T-helper 2 cell (primary cell): ENCODE measurements at regions not wholly inside any gene's neighbourhood (a gene's known extent, or its start where the extent isn't known, plus 50 kb on each side); places are given as distances from the start of the nearest gene placed in this dataset.

Source experiments
- DNase-seq, 5 experiments: peaks; one replicate each; pipeline versions ENCODE4 v3.0.0 to v3.0.0-alpha.2; 2012 to 2022

DNA sequence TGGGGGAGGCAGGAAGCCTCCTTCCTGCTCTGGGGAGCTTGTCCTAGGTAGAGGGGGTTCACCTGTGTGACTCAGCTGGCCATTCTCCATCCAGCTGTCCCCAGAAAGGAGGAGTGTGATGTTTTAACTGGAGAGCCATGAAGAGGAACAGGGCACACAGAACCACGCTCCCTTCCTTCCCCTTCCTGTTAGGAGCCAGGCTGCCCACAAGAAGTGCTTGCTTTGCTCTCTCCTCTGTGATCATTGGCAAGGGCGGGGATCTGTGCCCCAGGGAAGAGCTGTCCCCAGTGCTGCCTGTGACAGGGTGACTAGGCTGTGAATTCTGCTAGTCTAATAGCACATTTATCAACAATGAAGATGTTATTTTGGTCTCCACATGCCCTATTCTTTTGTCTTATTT, 169.6 kb upstream of the GATB start:
- no peak for DNase-seq

DNA sequence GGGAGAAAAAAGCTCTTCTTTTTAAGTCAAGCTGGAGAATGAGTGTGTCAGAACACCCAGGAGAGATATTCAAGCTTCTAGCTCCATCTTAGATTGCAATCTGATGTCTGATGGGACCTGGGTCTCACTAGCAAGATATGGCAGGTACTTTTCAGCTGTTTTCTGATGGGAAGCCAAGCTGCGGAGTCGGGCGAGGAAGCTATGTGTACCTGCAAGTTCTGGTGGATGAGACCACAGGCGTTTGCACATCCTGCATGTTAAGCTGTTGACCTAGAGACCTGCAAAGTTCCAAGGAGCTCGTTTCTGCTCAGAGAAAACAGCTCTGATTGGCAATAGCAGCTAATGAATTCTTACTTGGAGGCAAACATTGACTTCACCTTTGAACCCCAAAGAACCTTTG, 167.3 kb upstream of the GATB start:
- DNase-seq: no peak

- peak in 1 of 5 experiments; percentile 49 for DNase-seq
These were observed 162.0 kb upstream of the GATB start for GRCh38 chr4:151922811-151923210.

DNA sequence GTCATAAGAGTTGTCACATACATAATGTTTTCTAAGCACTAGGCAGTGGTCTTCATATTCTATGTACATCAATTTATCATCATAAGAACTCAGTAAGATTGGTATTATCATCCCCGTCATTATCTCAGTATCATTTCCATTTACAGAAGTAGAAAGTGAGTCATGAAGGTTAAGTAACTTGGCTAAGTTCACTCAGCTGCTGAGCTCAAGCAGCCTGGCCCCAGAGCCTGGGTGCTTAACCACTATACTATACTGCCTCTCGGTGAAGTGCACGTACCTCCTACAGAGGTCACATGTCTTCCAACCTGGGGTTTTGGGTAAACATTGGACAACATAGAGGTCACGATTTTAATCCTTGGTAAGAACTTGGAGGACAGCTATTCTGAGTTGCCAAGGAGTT, 161.5 kb upstream of the GATB start:
- peak in 1 of 5 experiments; percentile 14 for DNase-seq

DNA sequence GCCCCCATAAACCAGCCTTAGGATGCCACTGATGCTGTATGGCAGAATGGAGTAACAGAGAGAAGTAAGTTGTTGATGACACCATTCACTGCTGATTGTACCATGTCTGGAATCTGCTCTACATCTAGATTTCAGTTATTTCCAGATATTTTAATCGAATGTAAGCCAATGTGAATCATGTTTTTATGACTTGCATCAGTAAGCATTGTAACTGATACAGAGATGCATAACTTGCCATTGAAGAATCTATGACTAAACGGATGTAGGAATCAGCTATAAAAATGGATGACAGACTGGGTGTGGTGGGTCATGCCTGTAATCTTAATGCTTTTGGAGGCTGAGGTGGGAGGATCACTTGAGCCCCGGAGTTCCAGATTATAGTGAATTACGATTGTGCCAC, 161.0 kb upstream of the GATB start:
- DNase-seq: no peak

- no peak for DNase-seq
These were observed 160.6 kb upstream of the GATB start for GRCh38 chr4:151921386-151921785.

DNA sequence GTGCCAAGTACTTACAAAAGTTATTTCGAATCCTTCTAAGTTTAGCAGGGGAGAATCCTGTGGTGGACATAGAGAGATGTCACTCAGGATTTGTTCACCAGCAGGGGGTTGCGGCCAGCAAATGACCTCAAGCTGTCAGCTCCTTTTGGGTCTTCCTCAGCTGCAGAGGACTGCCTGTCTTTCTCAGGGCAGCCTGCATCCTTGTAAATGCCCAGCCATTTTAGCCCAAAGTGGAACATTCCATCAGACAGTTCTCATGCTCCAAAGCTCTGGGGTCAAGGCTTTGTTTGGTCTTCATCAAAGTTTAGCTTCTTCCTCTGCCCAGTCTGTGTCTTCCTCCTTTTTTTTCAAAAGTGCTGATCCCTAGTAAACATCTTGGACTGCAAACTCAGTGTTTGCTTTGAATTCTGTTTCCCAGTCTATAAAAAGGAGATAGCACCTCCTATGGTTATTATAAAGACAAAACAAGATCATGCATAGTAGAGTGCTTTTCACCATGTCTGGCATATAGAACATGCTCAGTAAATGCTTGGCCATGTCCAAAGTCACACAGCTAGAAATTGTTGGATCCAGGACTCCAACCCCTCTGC, 156.4 kb upstream of the GATB start:
- DNase-seq: no peak

DNA sequence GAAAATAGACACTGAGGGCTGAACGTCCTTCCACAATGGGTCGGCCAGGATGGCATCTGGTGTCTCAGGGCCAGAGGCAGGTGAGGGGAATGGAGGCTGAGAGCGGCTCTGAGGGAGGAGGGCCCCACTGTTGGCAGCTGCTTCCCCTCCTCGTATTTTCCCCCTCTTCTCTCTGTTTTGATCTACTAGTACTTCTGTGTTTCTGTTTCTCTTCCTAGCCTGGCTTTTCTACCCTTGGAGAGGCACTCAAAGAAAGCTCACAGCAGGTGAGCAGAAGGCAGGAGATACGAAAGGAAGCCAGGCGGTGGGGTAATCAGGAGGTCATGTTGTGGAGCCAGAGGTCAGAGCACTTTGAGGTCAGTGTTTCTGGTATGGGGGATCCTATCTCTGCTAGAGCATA, 151.8 kb upstream of the GATB start:
- DNase-seq: no peak

GRCh38 chr4:151911970-151912369, 151.2 kb upstream of the GATB start:
- DNase-seq: no peak

DNA sequence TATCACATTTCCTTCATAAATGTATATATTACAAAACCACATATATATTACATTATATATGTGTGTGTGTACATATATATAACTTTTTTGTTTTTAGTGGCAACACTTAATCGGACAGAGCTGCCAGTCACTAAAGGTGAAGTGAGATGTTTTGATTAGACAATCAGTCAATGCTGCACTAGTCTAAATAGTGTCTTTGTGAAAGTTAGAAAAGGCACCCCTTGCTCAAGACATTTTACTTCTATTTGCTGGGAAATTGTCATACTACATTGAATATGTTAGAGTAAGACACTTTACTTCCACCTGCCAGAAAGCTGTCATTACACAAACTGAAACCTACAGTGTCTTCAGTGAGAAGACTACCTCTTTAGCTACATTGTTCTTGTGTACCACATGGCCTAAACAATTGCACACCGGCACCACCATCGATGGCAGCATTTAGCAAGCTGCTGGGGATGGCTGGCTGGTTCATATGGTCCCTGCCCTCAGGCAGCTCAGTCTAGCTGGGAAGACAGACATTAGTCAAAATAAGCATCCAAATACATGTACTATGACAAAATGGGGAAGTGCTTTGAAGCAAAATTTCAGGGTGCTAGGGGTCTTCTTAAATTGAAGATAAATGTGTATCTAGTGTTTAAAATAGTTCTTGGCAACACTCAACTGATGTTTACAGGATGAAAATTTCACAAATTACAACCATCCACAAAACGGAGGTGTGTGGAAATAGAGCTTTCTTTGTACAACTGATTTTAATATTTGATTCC, 148.1 kb upstream of the GATB start:
- peak in 1 of 5 experiments; percentile 22 for DNase-seq

DNA sequence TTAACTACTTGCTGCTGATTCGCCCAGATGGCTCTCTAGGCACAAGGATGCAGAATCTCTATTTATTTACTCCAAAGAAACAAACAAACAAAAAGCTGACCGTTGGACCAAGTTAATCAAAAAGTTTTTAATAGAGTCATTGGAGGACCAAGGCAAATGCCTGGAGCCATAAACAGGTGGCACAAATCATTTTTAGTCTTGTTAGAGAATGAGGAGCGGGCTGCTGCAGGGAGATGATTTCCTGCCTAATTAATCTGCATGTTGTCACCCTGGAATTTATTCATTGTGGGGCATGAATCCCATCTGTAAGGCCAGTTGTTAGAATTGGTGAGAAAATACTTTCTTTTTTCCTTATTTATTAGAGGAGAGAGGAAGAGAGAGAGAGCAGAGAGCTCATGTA, 147.4 kb upstream of the GATB start:
- DNase-seq: no peak

DNA sequence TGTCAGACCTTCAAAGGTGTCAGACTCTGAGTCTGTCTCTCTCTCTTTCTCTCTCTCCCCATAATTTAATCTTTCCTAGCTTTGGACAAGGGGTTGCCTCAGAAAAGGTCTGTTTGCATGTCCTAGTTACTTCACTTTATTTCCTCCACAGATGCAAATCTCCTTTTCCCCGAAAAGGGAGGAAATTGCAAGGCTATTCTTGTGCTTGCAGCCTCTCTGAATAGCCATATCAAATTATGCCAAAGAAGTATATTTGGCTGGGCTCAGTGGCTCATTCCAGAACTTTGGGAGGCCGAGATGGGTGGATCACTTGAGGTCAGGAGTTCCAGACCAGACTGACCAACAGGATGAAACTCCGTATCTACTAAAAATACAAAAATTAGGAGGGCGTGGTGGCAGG, 145.6 kb upstream of the GATB start:
- no peak for DNase-seq

DNA sequence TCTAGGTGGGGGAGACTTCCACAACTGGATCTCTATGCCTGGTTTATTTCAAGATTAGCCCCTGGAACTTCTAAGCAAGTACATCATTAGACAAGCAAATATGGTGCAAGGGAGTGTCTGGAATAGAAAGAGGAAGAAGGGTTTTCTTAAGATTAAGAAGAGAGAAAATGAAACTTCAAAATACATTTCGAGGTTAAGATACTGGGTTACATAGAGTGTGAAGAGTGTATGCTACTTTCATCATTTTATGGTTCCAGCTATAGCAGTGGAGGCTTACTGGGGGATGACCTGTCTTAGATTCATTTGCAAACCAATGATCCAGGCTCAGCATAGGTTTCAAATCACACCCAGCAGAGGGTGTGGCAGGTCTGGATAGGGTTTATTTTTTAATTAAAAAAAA, 144.4 kb upstream of the GATB start:
- DNase-seq: no peak

GRCh38 chr4:151901631-151902030, 140.8 kb upstream of the GATB start:
- no peak for DNase-seq

DNA sequence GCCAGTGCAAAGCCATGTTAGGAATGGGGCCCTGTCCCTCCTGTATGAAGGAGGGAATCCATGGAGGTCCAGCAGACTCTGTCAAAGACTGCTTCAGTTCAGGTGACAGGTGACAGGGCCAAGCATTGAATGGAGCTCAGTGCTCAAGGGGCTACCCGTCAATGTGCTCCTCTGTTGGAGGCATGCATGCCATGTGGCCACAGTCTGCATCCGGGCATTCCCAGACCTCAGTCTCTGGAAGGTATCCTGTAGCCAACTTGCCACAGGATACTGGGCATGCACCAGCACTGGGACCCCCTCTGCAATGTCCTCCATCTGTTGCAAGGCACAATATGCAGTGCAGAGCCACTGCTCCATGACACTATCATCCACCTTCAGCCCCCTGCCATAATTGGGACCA, 136.1 kb upstream of the GATB start:
- DNase-seq: no peak

DNA sequence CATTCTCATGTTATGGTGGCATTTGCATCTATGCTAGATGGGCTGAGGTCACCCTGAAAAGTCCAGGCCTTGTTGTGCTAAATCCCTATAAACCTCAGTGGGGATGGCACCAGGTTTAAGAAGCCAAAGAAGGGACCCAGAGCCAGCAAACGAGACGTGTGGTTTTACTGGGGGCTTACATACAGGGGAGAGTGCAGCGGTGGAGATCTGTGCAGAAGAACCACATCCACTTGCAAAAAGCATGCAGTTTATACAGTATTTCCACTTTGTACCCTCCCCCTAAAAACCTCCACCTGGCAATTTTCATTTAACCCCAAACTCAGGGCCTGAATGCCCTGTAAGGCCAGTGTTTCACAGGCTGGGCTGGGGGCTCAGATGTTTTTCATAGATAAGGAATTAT, 134.9 kb upstream of the GATB start:
- no peak for DNase-seq

DNA sequence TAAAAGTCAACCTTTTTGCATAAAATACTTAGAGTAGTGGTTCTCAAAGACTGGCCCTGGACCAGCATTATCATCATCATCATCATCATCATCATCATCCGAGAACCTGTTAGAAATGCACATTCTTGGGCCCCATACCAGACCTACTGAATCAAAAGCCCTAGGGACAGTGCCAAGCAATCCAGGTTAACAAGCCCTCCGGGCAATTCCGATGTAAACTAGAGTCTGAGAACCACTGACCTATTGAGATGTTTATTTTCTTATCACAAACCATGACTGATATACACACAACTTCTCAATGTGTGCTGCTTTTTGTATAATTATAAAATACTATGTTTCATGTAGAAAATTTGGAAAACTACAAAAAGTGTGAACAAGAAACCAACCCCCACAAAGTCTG, 133.4 kb upstream of the GATB start:
- DNase-seq: no peak

- DNase-seq: peak in 2 of 5 experiments; percentile 7 to 59
These were observed 127.6 kb upstream of the GATB start for GRCh38 chr4:151888367-151888866.

- no peak for DNase-seq
These were observed 127.0 kb upstream of the GATB start for GRCh38 chr4:151887816-151888180.

- peak in 1 of 5 experiments; percentile 30 for DNase-seq
These were observed 126.4 kb upstream of the GATB start for GRCh38 chr4:151887031-151887815.

DNA sequence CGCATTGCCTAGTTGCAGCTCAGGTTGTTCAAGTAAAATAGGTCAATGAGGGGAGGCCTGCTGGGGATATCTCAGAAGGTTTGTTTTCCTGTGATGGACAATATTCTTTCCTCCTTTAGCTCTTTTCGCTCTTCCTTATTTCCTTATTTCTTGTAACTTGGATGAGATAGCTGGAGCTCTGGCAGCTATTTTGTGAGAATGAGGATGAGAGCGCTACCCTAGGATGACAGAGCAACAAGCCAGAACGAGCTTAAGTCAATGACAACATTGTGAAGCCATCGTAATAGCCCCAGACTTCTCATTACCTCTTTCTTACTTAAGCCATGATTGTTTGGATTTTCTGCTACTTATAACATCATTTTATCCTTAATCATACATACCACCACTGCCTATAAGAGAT, 124.3 kb upstream of the GATB start:
- DNase-seq: no peak

DNA sequence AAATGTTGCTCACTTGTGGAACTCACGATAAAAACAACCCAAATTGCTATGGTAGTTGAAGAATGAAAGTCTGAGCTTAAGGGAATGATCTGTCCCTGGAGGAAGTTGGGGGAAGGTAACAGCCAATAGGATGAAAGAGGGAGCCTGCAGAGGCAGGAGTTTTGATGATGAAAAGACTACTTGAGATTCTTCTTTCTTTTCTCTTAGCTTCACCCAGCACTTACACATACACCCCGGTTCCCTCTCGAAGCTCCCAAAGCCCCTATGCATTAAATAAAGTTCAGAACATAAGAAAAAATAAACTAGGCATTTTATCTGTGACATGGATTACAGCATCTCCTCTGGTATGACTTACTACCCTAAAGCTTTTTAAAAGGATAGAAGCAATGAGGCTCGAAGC, 122.9 kb upstream of the GATB start:
- no peak for DNase-seq

- DNase-seq: peak in 1 of 5 experiments; percentile 76
These were observed 121.4 kb upstream of the GATB start for GRCh38 chr4:151882072-151882803.
